ENCODE measurements at regions not wholly inside any gene's neighbourhood (a gene's known extent, or its start where the extent isn't known, plus 50 kb on each side); places are given as distances from the start of the nearest gene placed in this dataset.

- ATAC-seq (replicated peaks in 1 of 4) (no peak), DNase-seq (no peak)
- no peaks in the 10 kb centered on the region for H3K4me1 ChIP-seq (ENCODE audit: control insufficient read depth in 1 of 2, extremely low read depth in 1 of 2, insufficient read depth in 2 of 2, low read length in 2 of 2)
- ChIA-PET CTCF (no interaction called here), POLR2A (interaction anchor here in 1 of 2 donors (0.7 kb wide), 1 partner anchor 69 kb away, joined by 3 read pairs; no protein-coding TSS in a partner anchor)
- H3K27me3 ChIP-seq (replicated peaks in 1 of 2; ENCODE audit: control insufficient read depth in 2 of 2, extremely low read depth in 1 of 2, insufficient read depth in 2 of 2, low read length in 1 of 2), result peaks cover 0 to 6% of the 10 kb centered on the region in 2 experiments
- no peaks in the 10 kb centered on the region for H3K36me3 ChIP-seq (ENCODE audit: control insufficient read depth in 2 of 2, extremely low read depth in 1 of 2, insufficient read depth in 1 of 2, low read length in 1 of 2)
- peaks cover 0 to 7% of the 10 kb centered on the region in 2 donors for H3K27me3 Mint-ChIP-seq
- WGBS (ENCODE audit: insufficient coverage), result no CpG with 5 or more reads among the region's 3 CpGs
- H3K9me3 Mint-ChIP-seq, result peaks cover 0 to 7% (median 3%) of the 10 kb centered on the region in 3 donors
- H3K9me3 ChIP-seq, result no peaks in the 10 kb centered on the region
- H3K4me3 ChIP-seq (ENCODE audit: control insufficient read depth in 1 of 2, extremely low read depth in 1 of 2, low read length in 1 of 2), result no peak overlapping the region
- H3K4me3 Mint-ChIP-seq, result no peak overlapping the region
- peaks cover 0 to 4% (median 2%) of the 10 kb centered on the region in 3 donors for H3K4me1 Mint-ChIP-seq
- H3K27ac ChIP-seq (ENCODE audit: low read length), result no peak overlapping the region
- no peak overlapping the region for H3K27ac Mint-ChIP-seq
- no peaks in the 10 kb centered on the region for H3K36me3 Mint-ChIP-seq
These were observed 51.0 kb upstream of the GAS7 start for GRCh38 chr17:10249271-10250010.
